Fibroblast of peridontal ligament (primary cell): ENCODE measurements at regions not wholly inside any gene's neighbourhood (a gene's known extent, or its start where the extent isn't known, plus 50 kb on each side); places are given as distances from the start of the nearest gene placed in this dataset.

Source experiments
- DNase-seq: peaks from one replicate; pipeline ENCODE4 v3.0.0-alpha.2; 2010; ENCODE audit errors: extremely low read depth

GRCh38 chr4:179582164-179582905 is 2140.1 kb upstream of the AGA start:
- DNase-seq = no peak

GRCh38 chr4:179583221-179583620 is 2141.0 kb upstream of the AGA start:
- DNase-seq = no peak

- no peak for DNase-seq
These were observed 2141.9 kb upstream of the AGA start for GRCh38 chr4:179584101-179584500.

- no peak for DNase-seq
These were observed 2143.5 kb upstream of the AGA start for GRCh38 chr4:179585761-179586160.

GRCh38 chr4:179586460-179586859 is 2144.2 kb upstream of the AGA start:
- DNase-seq = no peak

- DNase-seq = peak; percentile 0
These were observed 2153.6 kb upstream of the AGA start for GRCh38 chr4:179595671-179596410.

GRCh38 chr4:179596621-179597020 is 2154.4 kb upstream of the AGA start:
- DNase-seq = no peak

GRCh38 chr4:179597301-179597700 is 2155.1 kb upstream of the AGA start:
- DNase-seq = no peak

- DNase-seq = no peak
These were observed 2159.4 kb upstream of the AGA start for GRCh38 chr4:179601671-179602070.

GRCh38 chr4:179605196-179605595 is 2163.0 kb upstream of the AGA start:
- DNase-seq = no peak

GRCh38 chr4:179607003-179607402 is 2164.8 kb upstream of the AGA start:
- no peak for DNase-seq

GRCh38 chr4:179615704-179616103 is 2173.5 kb upstream of the AGA start:
- DNase-seq = no peak

GRCh38 chr4:179618966-179619365 is 2176.7 kb upstream of the AGA start:
- DNase-seq = no peak

- peak; percentile 2 for DNase-seq
These were observed 2182.5 kb upstream of the AGA start for GRCh38 chr4:179624768-179625181.

- peak; percentile 10 for DNase-seq
These were observed 2183.2 kb upstream of the AGA start for GRCh38 chr4:179625406-179625805.

GRCh38 chr4:179626687-179627086 is 2184.4 kb upstream of the AGA start:
- DNase-seq = no peak

- DNase-seq = no peak
These were observed 2189.1 kb upstream of the AGA start for GRCh38 chr4:179631321-179631720.

- no peak for DNase-seq
These were observed 2192.6 kb upstream of the AGA start for GRCh38 chr4:179634862-179635261.

- DNase-seq = no peak
These were observed 2220.3 kb upstream of the AGA start for GRCh38 chr4:179662522-179662921.

- no peak for DNase-seq
These were observed 2221.6 kb upstream of the AGA start for GRCh38 chr4:179663641-179664429.

GRCh38 chr4:179664430-179665027 is 2222.3 kb upstream of the AGA start:
- no peak for DNase-seq

- DNase-seq = no peak
These were observed 2224.0 kb upstream of the AGA start for GRCh38 chr4:179666226-179666625.
